WERI-Rb-1 (cell line): ENCODE measurements at regions not wholly inside any gene's neighbourhood (a gene's known extent, or its start where the extent isn't known, plus 50 kb on each side); places are given as distances from the start of the nearest gene placed in this dataset.
"Not testable (repeated sequence)": the region's sequence is repeated elsewhere in the genome, so short reads cannot be mapped to it uniquely, and the experiment has no call there.

Experiments
- DNase-seq: peaks from one replicate; pipeline ENCODE4 v3.0.0-alpha.2; 2020
- H3K27ac ChIP-seq: fragments of 250-450 bp; sonication (Bioruptor Pico); 2 replicates; pipeline ENCODE4 v1.5.1; 2020; ENCODE audit warnings: mild to moderate bottlenecking, moderate library complexity
- H3K27me3 ChIP-seq: fragments of 250-450 bp; sonication (Bioruptor Pico); 2 replicates; pipeline ENCODE4 v1.5.1; 2021; ENCODE audit warnings: mild to moderate bottlenecking, low read depth, moderate library complexity; ENCODE audit not compliant: insufficient read depth, severe bottlenecking
- H3K36me3 ChIP-seq: fragments of 250-450 bp; sonication (Bioruptor Pico); 2 replicates; pipeline ENCODE4 v1.5.1; 2020; ENCODE audit warnings: mild to moderate bottlenecking, moderate library complexity
- H3K4me3 ChIP-seq: 2 replicates; pipeline ENCODE4 v1.5.1; 2011; ENCODE audit warnings: low read depth, mild to moderate bottlenecking, control low read depth, low read length
- H3K9me3 ChIP-seq: fragments of 250-450 bp; sonication (Bioruptor Pico); 2 replicates; pipeline ENCODE4 v1.5.1; 2021; ENCODE audit warnings: mild to moderate bottlenecking, moderate library complexity; ENCODE audit not compliant: severe bottlenecking
- TF ChIP-seq, protein P1 (sequence below): IDR thresholded peaks from 2 replicates; pipeline ENCODE4 v1.5.1; 2011; ENCODE audit warnings: low read depth, mild to moderate bottlenecking, control low read depth, inconsistent platforms, low read length

- H3K27me3 ChIP-seq = no peaks in the 10 kb centered on the region
- no peaks in the 10 kb centered on the region for H3K36me3 ChIP-seq
- DNase-seq = no peak
- TF ChIP-seq, protein P1, sequence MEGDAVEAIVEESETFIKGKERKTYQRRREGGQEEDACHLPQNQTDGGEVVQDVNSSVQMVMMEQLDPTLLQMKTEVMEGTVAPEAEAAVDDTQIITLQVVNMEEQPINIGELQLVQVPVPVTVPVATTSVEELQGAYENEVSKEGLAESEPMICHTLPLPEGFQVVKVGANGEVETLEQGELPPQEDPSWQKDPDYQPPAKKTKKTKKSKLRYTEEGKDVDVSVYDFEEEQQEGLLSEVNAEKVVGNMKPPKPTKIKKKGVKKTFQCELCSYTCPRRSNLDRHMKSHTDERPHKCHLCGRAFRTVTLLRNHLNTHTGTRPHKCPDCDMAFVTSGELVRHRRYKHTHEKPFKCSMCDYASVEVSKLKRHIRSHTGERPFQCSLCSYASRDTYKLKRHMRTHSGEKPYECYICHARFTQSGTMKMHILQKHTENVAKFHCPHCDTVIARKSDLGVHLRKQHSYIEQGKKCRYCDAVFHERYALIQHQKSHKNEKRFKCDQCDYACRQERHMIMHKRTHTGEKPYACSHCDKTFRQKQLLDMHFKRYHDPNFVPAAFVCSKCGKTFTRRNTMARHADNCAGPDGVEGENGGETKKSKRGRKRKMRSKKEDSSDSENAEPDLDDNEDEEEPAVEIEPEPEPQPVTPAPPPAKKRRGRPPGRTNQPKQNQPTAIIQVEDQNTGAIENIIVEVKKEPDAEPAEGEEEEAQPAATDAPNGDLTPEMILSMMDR = no peak
- no peaks in the 10 kb centered on the region for H3K9me3 ChIP-seq
- H3K27ac ChIP-seq = no peak overlapping the region
- no peak overlapping the region for H3K4me3 ChIP-seq
Measured at GRCh38 chr7:83849131-83849530, 200.2 kb upstream of the SEMA3E start.

GRCh38 chr7:83842894-83843293 lies 194.0 kb upstream of the SEMA3E start:
- Histone ChIP-seq H3K36me3 (no peaks in the 10 kb centered on the region), H3K27me3 (no peaks in the 10 kb centered on the region), H3K27ac (no peak overlapping the region), H3K4me3 (no peak overlapping the region), H3K9me3 (no peaks in the 10 kb centered on the region)
- no peak for DNase-seq
- TF ChIP-seq, protein P1 = no peak

DNA sequence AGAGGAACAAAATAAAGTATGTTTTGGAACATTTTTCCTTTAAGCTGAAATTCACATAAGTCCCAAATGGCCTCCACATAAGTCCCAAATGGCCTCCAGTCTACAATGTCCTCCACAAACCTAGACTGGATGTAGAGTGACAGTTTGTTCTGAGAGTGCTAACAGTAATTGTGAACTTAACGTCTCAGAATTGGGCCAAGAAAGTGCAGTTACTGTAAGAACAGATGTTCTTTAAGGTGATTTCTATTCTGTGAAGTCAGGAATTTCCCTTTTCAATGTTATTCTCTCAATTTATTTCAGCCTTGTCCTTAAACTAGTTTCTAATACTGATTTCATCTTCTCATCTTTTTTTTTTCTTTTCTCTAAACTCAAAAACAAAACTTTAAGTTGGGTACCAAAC lies 188.7 kb upstream of the SEMA3E start:
- Histone ChIP-seq H3K27me3 (no peaks in the 10 kb centered on the region), H3K27ac (no peak overlapping the region), H3K9me3 (no peaks in the 10 kb centered on the region), H3K36me3 (no peaks in the 10 kb centered on the region), H3K4me3 (no peak overlapping the region)
- TF ChIP-seq, protein P1 = no peak
- DNase-seq = no peak

- TF ChIP-seq, protein P1 = no peak
- H3K27ac ChIP-seq = no peak overlapping the region
- DNase-seq = no peak
- H3K36me3 ChIP-seq = no peaks in the 10 kb centered on the region
- no peaks in the 10 kb centered on the region for H3K9me3 ChIP-seq
- no peak overlapping the region for H3K4me3 ChIP-seq
- H3K27me3 ChIP-seq = no peaks in the 10 kb centered on the region
Measured at GRCh38 chr7:83836028-83836427, 187.1 kb upstream of the SEMA3E start.

- TF ChIP-seq, protein P1 = no peak
- no peaks in the 10 kb centered on the region for H3K9me3 ChIP-seq
- H3K27ac ChIP-seq = no peak overlapping the region
- no peaks in the 10 kb centered on the region for H3K36me3 ChIP-seq
- DNase-seq = no peak
- H3K4me3 ChIP-seq = no peak overlapping the region
- no peaks in the 10 kb centered on the region for H3K27me3 ChIP-seq
Measured at GRCh38 chr7:83835424-83835823, 186.5 kb upstream of the SEMA3E start.

DNA sequence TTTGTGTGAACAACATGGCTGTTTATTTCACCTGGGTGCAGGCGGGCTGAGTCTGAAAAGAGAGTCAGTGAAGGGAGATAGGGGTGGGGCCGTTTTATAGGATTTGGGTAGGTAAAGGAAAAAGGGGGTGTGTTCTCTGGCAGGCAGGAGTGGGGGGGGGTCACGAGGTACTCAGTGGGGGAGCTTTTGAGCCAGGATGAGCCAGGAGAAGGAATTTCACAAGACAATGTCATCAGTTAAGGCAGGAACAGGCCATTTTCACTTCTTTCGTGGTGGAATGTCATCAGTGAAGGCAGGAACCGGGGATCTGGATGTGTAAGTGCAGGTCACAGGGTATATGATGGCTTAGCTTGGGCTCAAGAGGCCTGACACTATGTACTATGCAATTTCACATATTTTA lies 184.8 kb upstream of the SEMA3E start:
- not testable (repeated sequence) for H3K27ac ChIP-seq, DNase-seq, H3K4me3 ChIP-seq, H3K36me3 ChIP-seq, H3K27me3 ChIP-seq, H3K9me3 ChIP-seq
